Vagina (tissue), 2 donors: ENCODE measurements at regions not wholly inside any gene's neighbourhood (a gene's known extent, or its start where the extent isn't known, plus 50 kb on each side); places are given as distances from the start of the nearest gene placed in this dataset.

Experiments used
- DNase-seq, 2 donors: peaks; one replicate each; pipeline ENCODE4 v3.0.0-alpha.2; 2017; ENCODE audit errors: extremely low spot score in 2 of 2
- H3K27ac ChIP-seq: fragments of 200-600 bp; sonication (generic); one replicate; pipeline ENCODE4 v1.5.1; 2019
- H3K27me3 ChIP-seq: fragments of 200-600 bp; sonication (generic); one replicate; pipeline ENCODE4 v1.5.1; 2019
- H3K36me3 ChIP-seq, 2 donors: fragments of 200-600 bp; sonication (generic); one replicate each; pipeline ENCODE4 v1.5.1; 2017 to 2019
- H3K4me1 ChIP-seq: fragments of 200-600 bp; sonication (generic); one replicate; pipeline ENCODE4 v1.5.1; 2019
- H3K4me3 ChIP-seq, 2 donors: fragments of 200-600 bp; sonication (generic); 1 replicate in 1 of 2; 2 replicates in 1 of 2; pipeline ENCODE4 v1.5.1; 2016 to 2019
- H3K9me3 ChIP-seq: fragments of 200-600 bp; sonication (generic); one replicate; pipeline ENCODE4 v1.5.1; 2019
- POLR2A ChIP-seq, 2 donors: fragments of 450-650 bp; IDR thresholded peaks; one replicate each; pipeline ENCODE4 v1.6.1; 2017; ENCODE audit warnings: antibody characterized with exemption in 2 of 2, mild to moderate bottlenecking in 2 of 2, moderate library complexity in 2 of 2
- POLR2AphosphoS5 ChIP-seq, 2 donors: sonication (generic); formaldehyde crosslinking; IDR thresholded peaks; one replicate each; pipeline ENCODE4 v1.9.0; 2017; ENCODE audit warnings: antibody characterized with exemption in 2 of 2, mild to moderate bottlenecking in 2 of 2, low read depth in 1 of 2; ENCODE audit not compliant: insufficient read depth in 1 of 2
- intact Hi-C: fragments of 100-400 bp; cut with DNase I; formaldehyde crosslinking; loops from one replicate; pipeline ENCODE4 v1.15.1; 2023
- TF ChIP-seq, protein P1 (sequence below), 3 experiments: fragments of 450-650 bp in 2 of 3; fragments of 200-600 bp in 1 of 3; sonication (generic) in 1 of 3; IDR thresholded peaks; one replicate each; pipeline ENCODE4 v1.5.1; 2017 to 2019; ENCODE audit warnings: antibody characterized with exemption in 3 of 3, mild to moderate bottlenecking in 2 of 3, moderate library complexity in 2 of 3

DNA sequence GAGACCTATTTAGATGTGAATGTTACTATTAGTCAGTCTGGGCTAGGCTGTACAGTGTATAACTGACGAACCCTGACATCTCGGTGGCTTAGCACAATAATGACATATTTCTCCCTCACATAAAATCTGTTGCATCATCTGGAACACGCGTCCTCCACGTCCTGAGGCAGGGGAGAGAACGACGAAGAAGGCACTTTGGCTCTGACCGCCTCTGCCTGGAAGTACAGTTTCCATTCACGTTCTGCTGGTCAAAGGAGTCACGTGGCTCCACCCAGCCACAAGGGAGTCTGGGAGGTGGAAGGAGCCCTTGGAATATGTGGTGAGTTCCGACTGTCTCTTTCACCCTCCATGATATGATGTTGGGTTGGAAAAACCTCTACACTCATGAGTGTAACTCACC, 55.1 kb upstream of the CD82 start:
- Histone ChIP-seq H3K36me3 (no peaks in the 10 kb centered on the region), H3K4me3 (no peak overlapping the region), H3K27ac (no peak overlapping the region), H3K27me3 (no peaks in the 10 kb centered on the region), H3K9me3 (no peaks in the 10 kb centered on the region), H3K4me1 (no peaks in the 10 kb centered on the region)
- intact Hi-C loops, result no loop called here
- DNase-seq, result no peak
- TF ChIP-seq, protein P1, sequence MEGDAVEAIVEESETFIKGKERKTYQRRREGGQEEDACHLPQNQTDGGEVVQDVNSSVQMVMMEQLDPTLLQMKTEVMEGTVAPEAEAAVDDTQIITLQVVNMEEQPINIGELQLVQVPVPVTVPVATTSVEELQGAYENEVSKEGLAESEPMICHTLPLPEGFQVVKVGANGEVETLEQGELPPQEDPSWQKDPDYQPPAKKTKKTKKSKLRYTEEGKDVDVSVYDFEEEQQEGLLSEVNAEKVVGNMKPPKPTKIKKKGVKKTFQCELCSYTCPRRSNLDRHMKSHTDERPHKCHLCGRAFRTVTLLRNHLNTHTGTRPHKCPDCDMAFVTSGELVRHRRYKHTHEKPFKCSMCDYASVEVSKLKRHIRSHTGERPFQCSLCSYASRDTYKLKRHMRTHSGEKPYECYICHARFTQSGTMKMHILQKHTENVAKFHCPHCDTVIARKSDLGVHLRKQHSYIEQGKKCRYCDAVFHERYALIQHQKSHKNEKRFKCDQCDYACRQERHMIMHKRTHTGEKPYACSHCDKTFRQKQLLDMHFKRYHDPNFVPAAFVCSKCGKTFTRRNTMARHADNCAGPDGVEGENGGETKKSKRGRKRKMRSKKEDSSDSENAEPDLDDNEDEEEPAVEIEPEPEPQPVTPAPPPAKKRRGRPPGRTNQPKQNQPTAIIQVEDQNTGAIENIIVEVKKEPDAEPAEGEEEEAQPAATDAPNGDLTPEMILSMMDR (IDR thresholded peaks at IDR 0.05), result no peak
- TF ChIP-seq POLR2AphosphoS5 (IDR thresholded peaks at IDR 0.05; ENCODE audit: insufficient read depth in 1 of 2, low read depth in 1 of 2) (no peak), POLR2A (IDR thresholded peaks at IDR 0.05) (no peak)

DNA sequence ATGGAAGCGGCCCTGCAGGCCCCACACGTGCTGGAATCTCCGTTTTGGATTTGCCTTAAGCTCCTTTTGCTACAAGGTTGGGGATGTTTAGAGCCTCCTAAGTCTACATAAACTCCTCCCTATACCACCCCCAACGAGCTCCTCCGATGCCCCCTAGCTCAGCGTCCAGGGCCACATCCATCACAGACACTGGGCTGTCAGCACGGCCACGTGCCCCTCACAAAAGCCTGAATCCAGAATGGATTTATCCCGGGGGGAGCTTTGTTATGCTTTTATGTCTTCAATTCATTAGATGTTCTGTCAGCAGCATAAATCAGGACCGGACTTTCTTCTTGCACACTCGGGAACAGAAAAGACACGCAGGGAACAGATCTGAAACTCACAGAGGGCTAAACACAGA, 52.6 kb upstream of the CD82 start:
- TF ChIP-seq POLR2AphosphoS5 (IDR thresholded peaks at IDR 0.05; ENCODE audit: insufficient read depth in 1 of 2, low read depth in 1 of 2) (no peak), POLR2A (IDR thresholded peaks at IDR 0.05) (no peak)
- TF ChIP-seq, protein P1 (IDR thresholded peaks at IDR 0.05), result no peak
- DNase-seq, result no peak
- Histone ChIP-seq H3K27ac (no peak overlapping the region), H3K4me3 (no peak overlapping the region), H3K36me3 (no peaks in the 10 kb centered on the region), H3K27me3 (no peaks in the 10 kb centered on the region), H3K4me1 (no peaks in the 10 kb centered on the region), H3K9me3 (no peaks in the 10 kb centered on the region)
- intact Hi-C loops, result no loop called here

DNA sequence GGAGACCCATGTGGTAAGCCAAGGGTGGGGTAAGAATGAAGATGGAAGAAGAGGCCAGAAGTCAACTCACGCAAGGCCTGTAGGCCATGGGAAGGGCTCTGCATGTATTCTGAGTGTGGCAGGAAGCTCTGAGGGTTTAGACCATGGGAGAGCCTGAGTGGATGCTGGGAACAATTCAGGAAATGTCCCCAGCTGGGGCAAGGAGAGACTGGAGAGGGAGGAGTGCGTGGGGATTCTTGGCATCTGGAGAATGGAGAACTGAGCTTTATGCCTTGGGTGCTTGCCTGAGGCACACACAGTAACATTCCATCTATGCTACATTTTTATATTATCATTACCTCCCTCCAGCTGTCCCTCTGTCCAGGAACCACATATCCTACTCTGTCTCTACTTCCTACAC, 50.4 kb upstream of the CD82 start:
- no peak overlapping the region for H3K27ac ChIP-seq
- H3K27me3 ChIP-seq, result no peaks in the 10 kb centered on the region
- peaks cover 7% of the 10 kb centered on the region for H3K4me1 ChIP-seq
- no peaks in the 10 kb centered on the region for H3K9me3 ChIP-seq
- no peak overlapping the region for H3K4me3 ChIP-seq
- no peaks in the 10 kb centered on the region for H3K36me3 ChIP-seq
- no peak for DNase-seq
- intact Hi-C loops, result no loop called here
- TF ChIP-seq POLR2AphosphoS5 (IDR thresholded peaks at IDR 0.05; ENCODE audit: insufficient read depth in 1 of 2, low read depth in 1 of 2), result no peak
- no peak for TF ChIP-seq POLR2A (IDR thresholded peaks at IDR 0.05)
- TF ChIP-seq, protein P1 (IDR thresholded peaks at IDR 0.05), result no peak
